ENCODE measurements at regions not wholly inside any gene's neighbourhood (a gene's known extent, or its start where the extent isn't known, plus 50 kb on each side); places are given as distances from the start of the nearest gene placed in this dataset.

DNA sequence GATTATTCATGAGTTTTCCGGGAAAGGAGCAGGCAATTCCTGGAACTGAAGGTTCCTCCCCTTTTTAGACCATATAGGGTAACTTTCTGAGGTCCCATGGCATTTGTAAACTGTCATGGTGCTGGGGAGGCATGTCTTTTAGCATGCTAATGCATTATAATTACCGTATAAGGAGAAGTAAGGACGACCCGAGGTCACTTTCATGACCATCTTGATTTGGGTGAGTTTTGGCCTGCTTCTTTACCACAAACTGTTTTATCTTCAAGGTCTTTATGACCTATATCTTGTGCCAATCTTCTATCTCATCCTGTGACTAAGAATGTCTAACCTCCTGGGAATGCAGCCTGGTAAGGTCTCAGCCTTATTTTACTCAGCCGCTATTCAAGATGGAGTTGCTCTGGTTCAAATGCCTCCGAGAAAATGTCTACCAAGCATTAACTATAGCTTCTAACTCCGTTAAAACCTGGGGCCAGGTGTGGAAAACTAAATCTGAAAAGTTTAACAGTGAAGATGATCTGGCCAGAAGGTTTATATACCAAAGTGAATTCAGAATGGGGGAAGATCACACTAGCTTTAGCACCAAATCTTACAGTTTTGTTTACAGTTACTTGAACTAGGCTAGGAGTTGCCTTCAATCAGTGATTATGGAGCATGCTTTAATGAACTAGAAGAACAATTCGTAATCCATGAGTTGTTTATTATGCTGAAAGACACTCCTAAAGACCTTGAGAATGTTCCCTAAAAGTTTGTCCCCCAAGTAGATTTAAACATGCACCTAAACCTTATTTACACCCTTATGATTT lies 80.0 kb upstream of the TOP1 start (continued):
- no peak for TF ChIP-seq NFE2 (IDR thresholded peaks at IDR 0.05; ENCODE audit: low read depth)
- TF ChIP-seq, protein P1, sequence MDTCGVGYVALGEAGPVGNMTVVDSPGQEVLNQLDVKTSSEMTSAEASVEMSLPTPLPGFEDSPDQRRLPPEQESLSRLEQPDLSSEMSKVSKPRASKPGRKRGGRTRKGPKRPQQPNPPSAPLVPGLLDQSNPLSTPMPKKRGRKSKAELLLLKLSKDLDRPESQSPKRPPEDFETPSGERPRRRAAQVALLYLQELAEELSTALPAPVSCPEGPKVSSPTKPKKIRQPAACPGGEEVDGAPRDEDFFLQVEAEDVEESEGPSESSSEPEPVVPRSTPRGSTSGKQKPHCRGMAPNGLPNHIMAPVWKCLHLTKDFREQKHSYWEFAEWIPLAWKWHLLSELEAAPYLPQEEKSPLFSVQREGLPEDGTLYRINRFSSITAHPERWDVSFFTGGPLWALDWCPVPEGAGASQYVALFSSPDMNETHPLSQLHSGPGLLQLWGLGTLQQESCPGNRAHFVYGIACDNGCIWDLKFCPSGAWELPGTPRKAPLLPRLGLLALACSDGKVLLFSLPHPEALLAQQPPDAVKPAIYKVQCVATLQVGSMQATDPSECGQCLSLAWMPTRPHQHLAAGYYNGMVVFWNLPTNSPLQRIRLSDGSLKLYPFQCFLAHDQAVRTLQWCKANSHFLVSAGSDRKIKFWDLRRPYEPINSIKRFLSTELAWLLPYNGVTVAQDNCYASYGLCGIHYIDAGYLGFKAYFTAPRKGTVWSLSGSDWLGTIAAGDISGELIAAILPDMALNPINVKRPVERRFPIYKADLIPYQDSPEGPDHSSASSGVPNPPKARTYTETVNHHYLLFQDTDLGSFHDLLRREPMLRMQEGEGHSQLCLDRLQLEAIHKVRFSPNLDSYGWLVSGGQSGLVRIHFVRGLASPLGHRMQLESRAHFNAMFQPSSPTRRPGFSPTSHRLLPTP (IDR thresholded peaks at IDR 0.05; ENCODE audit: borderline replicate concordance, extremely low read depth, insufficient read length) = no peak
- TF ChIP-seq SIRT6 (IDR thresholded peaks at IDR 0.05; ENCODE audit: low read depth, low read length) = no peak
- TF ChIP-seq, protein P2, sequence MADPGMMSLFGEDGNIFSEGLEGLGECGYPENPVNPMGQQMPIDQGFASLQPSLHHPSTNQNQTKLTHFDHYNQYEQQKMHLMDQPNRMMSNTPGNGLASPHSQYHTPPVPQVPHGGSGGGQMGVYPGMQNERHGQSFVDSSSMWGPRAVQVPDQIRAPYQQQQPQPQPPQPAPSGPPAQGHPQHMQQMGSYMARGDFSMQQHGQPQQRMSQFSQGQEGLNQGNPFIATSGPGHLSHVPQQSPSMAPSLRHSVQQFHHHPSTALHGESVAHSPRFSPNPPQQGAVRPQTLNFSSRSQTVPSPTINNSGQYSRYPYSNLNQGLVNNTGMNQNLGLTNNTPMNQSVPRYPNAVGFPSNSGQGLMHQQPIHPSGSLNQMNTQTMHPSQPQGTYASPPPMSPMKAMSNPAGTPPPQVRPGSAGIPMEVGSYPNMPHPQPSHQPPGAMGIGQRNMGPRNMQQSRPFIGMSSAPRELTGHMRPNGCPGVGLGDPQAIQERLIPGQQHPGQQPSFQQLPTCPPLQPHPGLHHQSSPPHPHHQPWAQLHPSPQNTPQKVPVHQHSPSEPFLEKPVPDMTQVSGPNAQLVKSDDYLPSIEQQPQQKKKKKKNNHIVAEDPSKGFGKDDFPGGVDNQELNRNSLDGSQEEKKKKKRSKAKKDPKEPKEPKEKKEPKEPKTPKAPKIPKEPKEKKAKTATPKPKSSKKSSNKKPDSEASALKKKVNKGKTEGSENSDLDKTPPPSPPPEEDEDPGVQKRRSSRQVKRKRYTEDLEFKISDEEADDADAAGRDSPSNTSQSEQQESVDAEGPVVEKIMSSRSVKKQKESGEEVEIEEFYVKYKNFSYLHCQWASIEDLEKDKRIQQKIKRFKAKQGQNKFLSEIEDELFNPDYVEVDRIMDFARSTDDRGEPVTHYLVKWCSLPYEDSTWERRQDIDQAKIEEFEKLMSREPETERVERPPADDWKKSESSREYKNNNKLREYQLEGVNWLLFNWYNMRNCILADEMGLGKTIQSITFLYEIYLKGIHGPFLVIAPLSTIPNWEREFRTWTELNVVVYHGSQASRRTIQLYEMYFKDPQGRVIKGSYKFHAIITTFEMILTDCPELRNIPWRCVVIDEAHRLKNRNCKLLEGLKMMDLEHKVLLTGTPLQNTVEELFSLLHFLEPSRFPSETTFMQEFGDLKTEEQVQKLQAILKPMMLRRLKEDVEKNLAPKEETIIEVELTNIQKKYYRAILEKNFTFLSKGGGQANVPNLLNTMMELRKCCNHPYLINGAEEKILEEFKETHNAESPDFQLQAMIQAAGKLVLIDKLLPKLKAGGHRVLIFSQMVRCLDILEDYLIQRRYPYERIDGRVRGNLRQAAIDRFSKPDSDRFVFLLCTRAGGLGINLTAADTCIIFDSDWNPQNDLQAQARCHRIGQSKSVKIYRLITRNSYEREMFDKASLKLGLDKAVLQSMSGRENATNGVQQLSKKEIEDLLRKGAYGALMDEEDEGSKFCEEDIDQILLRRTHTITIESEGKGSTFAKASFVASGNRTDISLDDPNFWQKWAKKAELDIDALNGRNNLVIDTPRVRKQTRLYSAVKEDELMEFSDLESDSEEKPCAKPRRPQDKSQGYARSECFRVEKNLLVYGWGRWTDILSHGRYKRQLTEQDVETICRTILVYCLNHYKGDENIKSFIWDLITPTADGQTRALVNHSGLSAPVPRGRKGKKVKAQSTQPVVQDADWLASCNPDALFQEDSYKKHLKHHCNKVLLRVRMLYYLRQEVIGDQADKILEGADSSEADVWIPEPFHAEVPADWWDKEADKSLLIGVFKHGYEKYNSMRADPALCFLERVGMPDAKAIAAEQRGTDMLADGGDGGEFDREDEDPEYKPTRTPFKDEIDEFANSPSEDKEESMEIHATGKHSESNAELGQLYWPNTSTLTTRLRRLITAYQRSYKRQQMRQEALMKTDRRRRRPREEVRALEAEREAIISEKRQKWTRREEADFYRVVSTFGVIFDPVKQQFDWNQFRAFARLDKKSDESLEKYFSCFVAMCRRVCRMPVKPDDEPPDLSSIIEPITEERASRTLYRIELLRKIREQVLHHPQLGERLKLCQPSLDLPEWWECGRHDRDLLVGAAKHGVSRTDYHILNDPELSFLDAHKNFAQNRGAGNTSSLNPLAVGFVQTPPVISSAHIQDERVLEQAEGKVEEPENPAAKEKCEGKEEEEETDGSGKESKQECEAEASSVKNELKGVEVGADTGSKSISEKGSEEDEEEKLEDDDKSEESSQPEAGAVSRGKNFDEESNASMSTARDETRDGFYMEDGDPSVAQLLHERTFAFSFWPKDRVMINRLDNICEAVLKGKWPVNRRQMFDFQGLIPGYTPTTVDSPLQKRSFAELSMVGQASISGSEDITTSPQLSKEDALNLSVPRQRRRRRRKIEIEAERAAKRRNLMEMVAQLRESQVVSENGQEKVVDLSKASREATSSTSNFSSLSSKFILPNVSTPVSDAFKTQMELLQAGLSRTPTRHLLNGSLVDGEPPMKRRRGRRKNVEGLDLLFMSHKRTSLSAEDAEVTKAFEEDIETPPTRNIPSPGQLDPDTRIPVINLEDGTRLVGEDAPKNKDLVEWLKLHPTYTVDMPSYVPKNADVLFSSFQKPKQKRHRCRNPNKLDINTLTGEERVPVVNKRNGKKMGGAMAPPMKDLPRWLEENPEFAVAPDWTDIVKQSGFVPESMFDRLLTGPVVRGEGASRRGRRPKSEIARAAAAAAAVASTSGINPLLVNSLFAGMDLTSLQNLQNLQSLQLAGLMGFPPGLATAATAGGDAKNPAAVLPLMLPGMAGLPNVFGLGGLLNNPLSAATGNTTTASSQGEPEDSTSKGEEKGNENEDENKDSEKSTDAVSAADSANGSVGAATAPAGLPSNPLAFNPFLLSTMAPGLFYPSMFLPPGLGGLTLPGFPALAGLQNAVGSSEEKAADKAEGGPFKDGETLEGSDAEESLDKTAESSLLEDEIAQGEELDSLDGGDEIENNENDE (IDR thresholded peaks at IDR 0.05; ENCODE audit: low read depth, low read length) = no peak
- TF ChIP-seq ZNF121 (CRISPR knock-in tag; conservative IDR thresholded peaks at IDR 0.05) = no peak
- no peak for TF ChIP-seq SRSF9 (IDR thresholded peaks at IDR 0.05; ENCODE audit: borderline replicate concordance, low read depth, low read length)
- no peak for TF ChIP-seq FIP1L1 (IDR thresholded peaks at IDR 0.05; ENCODE audit: low read depth, low read length, poor library complexity, severe bottlenecking)
- no peak for TF ChIP-seq FOS (IDR thresholded peaks at IDR 0.05; ENCODE audit: extremely low read depth, insufficient read length)
- TF ChIP-seq HDAC3 (IDR thresholded peaks at IDR 0.05; ENCODE audit: borderline replicate concordance, partially characterized antibody) = no peak
- no peak for TF ChIP-seq MCM3 (IDR thresholded peaks at IDR 0.05)
- TF ChIP-seq BRCA1 (IDR thresholded peaks at IDR 0.05) = no peak
- no peak for TF ChIP-seq BRCA1 (CRISPR knock-in tag; IDR thresholded peaks at IDR 0.05)

Data from K562 (cell line).